OCI-LY1 (cell line): ENCODE measurements at regions not wholly inside any gene's neighbourhood (a gene's known extent, or its start where the extent isn't known, plus 50 kb on each side); places are given as distances from the start of the nearest gene placed in this dataset.

Source experiments
- CTCF ChIP-seq: fragments of 200-600 bp; sonication (generic), shearing (Covaris generic); IDR thresholded peaks from 2 replicates; pipeline ENCODE4 v1.5.1; 2017; ENCODE audit warnings: mild to moderate bottlenecking, antibody characterized with exemption, low read length, moderate library complexity, mixed read lengths
- EZH2 ChIP-seq: fragments of 200-600 bp; sonication (generic), shearing (Covaris generic); IDR thresholded peaks from 2 replicates; pipeline ENCODE4 v1.8.0; 2017; ENCODE audit warnings: borderline replicate concordance, mixed run types, mild to moderate bottlenecking, antibody characterized with exemption, low read length, moderate library complexity, mixed read lengths

DNA sequence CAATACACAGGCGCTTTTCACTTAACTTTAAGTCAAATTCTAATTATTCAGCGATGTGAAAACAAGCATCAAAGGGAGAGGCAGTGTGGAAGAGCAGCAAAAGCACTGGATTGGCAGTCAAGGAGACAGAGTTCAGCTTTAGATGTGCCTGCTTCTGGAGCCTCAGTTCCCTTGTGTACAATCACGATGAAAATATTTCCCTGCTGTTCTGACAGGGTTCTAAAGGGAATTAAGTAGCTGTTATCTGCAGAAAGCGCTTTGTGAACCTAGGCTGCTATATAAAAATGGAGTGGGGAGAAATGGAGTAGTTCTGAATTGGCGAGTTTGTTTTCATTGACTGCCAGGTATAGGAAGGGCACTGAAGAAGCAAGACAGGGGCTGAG is 237.8 kb upstream of the SP8 start:
- TF ChIP-seq EZH2, result no peak
- no peak for TF ChIP-seq CTCF
